ENCODE measurements at regions not wholly inside any gene's neighbourhood (a gene's known extent, or its start where the extent isn't known, plus 50 kb on each side); places are given as distances from the start of the nearest gene placed in this dataset.

DNA sequence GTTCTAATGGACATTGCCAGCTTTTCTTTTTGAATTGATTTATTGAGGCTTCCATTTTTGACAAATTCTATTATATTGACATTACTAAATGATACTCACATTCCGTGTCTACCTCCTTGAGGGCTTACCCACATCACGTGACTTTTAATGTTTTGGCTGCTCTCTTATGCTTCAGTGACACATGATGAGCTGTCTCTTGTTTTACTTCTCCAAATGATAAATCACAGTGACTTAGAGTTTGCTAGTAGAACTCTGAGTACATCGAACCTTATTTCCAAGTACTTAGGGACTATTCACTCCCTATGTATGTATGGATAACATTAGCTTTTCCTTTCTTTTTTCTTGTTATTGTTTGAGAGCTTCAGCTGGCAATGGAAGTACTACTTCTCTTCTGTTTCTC lies 169.8 kb upstream of the KCNN2 start (continued):
- TF ChIP-seq, protein P1, sequence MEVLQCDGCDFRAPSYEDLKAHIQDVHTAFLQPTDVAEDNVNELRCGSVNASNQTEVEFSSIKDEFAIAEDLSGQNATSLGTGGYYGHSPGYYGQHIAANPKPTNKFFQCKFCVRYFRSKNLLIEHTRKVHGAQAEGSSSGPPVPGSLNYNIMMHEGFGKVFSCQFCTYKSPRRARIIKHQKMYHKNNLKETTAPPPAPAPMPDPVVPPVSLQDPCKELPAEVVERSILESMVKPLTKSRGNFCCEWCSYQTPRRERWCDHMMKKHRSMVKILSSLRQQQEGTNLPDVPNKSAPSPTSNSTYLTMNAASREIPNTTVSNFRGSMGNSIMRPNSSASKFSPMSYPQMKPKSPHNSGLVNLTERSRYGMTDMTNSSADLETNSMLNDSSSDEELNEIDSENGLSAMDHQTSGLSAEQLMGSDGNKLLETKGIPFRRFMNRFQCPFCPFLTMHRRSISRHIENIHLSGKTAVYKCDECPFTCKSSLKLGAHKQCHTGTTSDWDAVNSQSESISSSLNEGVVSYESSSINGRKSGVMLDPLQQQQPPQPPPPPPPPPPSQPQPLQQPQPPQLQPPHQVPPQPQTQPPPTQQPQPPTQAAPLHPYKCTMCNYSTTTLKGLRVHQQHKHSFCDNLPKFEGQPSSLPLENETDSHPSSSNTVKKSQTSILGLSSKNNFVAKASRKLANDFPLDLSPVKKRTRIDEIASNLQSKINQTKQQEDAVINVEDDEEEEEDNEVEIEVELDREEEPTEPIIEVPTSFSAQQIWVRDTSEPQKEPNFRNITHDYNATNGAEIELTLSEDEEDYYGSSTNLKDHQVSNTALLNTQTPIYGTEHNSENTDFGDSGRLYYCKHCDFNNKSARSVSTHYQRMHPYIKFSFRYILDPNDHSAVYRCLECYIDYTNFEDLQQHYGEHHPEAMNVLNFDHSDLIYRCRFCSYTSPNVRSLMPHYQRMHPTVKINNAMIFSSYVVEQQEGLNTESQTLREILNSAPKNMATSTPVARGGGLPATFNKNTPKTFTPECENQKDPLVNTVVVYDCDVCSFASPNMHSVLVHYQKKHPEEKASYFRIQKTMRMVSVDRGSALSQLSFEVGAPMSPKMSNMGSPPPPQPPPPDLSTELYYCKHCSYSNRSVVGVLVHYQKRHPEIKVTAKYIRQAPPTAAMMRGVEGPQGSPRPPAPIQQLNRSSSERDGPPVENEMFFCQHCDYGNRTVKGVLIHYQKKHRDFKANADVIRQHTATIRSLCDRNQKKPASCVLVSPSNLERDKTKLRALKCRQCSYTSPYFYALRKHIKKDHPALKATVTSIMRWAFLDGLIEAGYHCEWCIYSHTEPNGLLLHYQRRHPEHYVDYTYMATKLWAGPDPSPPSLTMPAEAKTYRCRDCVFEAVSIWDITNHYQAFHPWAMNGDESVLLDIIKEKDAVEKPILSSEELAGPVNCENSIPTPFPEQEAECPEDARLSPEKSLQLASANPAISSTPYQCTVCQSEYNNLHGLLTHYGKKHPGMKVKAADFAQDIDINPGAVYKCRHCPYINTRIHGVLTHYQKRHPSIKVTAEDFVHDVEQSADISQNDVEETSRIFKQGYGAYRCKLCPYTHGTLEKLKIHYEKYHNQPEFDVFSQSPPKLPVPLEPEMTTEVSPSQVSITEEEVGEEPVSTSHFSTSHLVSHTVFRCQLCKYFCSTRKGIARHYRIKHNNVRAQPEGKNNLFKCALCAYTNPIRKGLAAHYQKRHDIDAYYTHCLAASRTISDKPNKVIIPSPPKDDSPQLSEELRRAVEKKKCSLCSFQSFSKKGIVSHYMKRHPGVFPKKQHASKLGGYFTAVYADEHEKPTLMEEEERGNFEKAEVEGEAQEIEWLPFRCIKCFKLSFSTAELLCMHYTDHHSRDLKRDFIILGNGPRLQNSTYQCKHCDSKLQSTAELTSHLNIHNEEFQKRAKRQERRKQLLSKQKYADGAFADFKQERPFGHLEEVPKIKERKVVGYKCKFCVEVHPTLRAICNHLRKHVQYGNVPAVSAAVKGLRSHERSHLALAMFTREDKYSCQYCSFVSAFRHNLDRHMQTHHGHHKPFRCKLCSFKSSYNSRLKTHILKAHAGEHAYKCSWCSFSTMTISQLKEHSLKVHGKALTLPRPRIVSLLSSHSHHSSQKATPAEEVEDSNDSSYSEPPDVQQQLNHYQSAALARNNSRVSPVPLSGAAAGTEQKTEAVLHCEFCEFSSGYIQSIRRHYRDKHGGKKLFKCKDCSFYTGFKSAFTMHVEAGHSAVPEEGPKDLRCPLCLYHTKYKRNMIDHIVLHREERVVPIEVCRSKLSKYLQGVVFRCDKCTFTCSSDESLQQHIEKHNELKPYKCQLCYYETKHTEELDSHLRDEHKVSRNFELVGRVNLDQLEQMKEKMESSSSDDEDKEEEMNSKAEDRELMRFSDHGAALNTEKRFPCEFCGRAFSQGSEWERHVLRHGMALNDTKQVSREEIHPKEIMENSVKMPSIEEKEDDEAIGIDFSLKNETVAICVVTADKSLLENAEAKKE (CRISPR knock-in tag; IDR thresholded peaks at IDR 0.05) = no peak
- TF ChIP-seq ZNF114 (CRISPR knock-in tag; IDR thresholded peaks at IDR 0.05) (no peak), STAT1 (IDR thresholded peaks at IDR 0.05; ENCODE audit: unreplicated experiment) (no peak), EZH2 (IDR thresholded peaks at IDR 0.05; ENCODE audit: low read depth, unreplicated experiment) (no peak)
- TF ChIP-seq, protein P2, sequence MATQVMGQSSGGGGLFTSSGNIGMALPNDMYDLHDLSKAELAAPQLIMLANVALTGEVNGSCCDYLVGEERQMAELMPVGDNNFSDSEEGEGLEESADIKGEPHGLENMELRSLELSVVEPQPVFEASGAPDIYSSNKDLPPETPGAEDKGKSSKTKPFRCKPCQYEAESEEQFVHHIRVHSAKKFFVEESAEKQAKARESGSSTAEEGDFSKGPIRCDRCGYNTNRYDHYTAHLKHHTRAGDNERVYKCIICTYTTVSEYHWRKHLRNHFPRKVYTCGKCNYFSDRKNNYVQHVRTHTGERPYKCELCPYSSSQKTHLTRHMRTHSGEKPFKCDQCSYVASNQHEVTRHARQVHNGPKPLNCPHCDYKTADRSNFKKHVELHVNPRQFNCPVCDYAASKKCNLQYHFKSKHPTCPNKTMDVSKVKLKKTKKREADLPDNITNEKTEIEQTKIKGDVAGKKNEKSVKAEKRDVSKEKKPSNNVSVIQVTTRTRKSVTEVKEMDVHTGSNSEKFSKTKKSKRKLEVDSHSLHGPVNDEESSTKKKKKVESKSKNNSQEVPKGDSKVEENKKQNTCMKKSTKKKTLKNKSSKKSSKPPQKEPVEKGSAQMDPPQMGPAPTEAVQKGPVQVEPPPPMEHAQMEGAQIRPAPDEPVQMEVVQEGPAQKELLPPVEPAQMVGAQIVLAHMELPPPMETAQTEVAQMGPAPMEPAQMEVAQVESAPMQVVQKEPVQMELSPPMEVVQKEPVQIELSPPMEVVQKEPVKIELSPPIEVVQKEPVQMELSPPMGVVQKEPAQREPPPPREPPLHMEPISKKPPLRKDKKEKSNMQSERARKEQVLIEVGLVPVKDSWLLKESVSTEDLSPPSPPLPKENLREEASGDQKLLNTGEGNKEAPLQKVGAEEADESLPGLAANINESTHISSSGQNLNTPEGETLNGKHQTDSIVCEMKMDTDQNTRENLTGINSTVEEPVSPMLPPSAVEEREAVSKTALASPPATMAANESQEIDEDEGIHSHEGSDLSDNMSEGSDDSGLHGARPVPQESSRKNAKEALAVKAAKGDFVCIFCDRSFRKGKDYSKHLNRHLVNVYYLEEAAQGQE (IDR thresholded peaks at IDR 0.05; ENCODE audit: unreplicated experiment) = no peak

DNA sequence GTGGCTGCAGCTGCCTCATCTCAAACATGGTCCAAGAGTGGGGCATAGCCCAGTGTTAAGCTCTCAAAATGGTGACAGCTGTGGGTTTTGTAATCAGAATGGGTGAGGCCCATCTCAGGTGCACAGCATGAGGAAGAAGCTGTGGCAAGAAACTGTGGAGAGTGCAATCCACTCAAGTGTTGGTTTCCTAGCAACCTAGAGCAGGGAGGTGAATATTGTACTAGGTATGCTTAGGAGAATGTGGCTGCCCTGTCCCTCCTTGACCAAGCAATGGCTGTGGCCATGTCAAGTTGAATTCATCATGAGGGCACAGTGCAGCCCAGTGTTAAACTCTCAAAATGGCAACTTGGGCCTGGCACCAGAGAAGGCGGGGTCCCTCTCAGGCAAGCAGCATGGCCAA lies 160.5 kb upstream of the KCNN2 start:
- Histone ChIP-seq H3K36me3 (ENCODE audit: insufficient read depth) (no peaks in the 10 kb centered on the region), H2AFZ (no peak overlapping the region), H3F3A (replicated peaks; ENCODE audit: low read depth) (no peaks in the 10 kb centered on the region), H3K9me2 (ENCODE audit: insufficient read depth) (no peaks in the 10 kb centered on the region), H3K4me1 (ENCODE audit: insufficient read depth) (no peaks in the 10 kb centered on the region), H3K27ac (ENCODE audit: low read depth) (no peak overlapping the region), H3K79me2 (replicated peaks; ENCODE audit: insufficient read depth) (no peaks in the 10 kb centered on the region), H3K4me2 (no peak overlapping the region), H4K20me1 (replicated peaks; ENCODE audit: insufficient read depth) (no peaks in the 10 kb centered on the region), H3K27me3 (ENCODE audit: insufficient read depth) (no peaks in the 10 kb centered on the region), H3K4me3 (no peak overlapping the region)
- DNase-seq (ENCODE audit: low spot score) (no peak), ATAC-seq (no peak)
- Mint-ChIP-seq H3K9me3 (peaks cover 2% of the 10 kb centered on the region; the same call in 1 of the 3 replicates), H3K27me3 (ENCODE audit: insufficient read depth, low read depth, poor library complexity) (no peaks in the 10 kb centered on the region), H3K4me3 (no peak overlapping the region), H3K36me3 (ENCODE audit: low read depth) (no peaks in the 10 kb centered on the region), H3K27ac (no peak overlapping the region), H3K4me1 (no peaks in the 10 kb centered on the region)
- no peak for TF ChIP-seq EZH2phosphoT487 (IDR thresholded peaks at IDR 0.05; ENCODE audit: unreplicated experiment)
- TF ChIP-seq STAT1 (IDR thresholded peaks at IDR 0.05; ENCODE audit: unreplicated experiment) = no peak
- TF ChIP-seq, protein P1 (CRISPR knock-in tag; IDR thresholded peaks at IDR 0.05) = no peak
